GM23338 (cell line): ENCODE measurements at regions not wholly inside any gene's neighbourhood (a gene's known extent, or its start where the extent isn't known, plus 50 kb on each side); places are given as distances from the start of the nearest gene placed in this dataset.

ENCODE experiments used
- ATAC-seq: fragments of 200-7000 bp; cut with Tn5 transposase; 3 replicates; pipeline ENCODE4 v1.9.1; 2020
- DNase-seq: peaks from one replicate; pipeline ENCODE4 v3.0.0-alpha.2; 2015; ENCODE audit warnings: low spot score
- H2AFZ ChIP-seq: fragments of 200-600 bp; sonication (generic); 2 replicates; pipeline ENCODE4 v1.8.0; 2016; ENCODE audit warnings: antibody characterized with exemption, mild to moderate bottlenecking, moderate library complexity
- H3F3A ChIP-seq: fragments of 200-600 bp; sonication (generic); replicated peaks from 2 replicates; pipeline ENCODE4 v1.8.0; 2017; ENCODE audit warnings: antibody characterized with exemption, mixed run types, low read depth
- H3K27ac ChIP-seq: fragments of 200-600 bp; sonication (generic); 2 replicates; pipeline ENCODE4 v1.6.1; 2016; ENCODE audit warnings: low read depth
- H3K27me3 ChIP-seq: fragments of 200-600 bp; sonication (generic); 2 replicates; pipeline ENCODE4 v1.8.0; 2016; ENCODE audit warnings: mild to moderate bottlenecking, mixed run types, moderate library complexity; ENCODE audit not compliant: insufficient read depth
- H3K36me3 ChIP-seq: fragments of 200-600 bp; sonication (generic); 2 replicates; pipeline ENCODE4 v1.8.0; 2016; ENCODE audit warnings: mild to moderate bottlenecking; ENCODE audit not compliant: insufficient read depth
- H3K4me1 ChIP-seq: fragments of 200-600 bp; sonication (generic); 2 replicates; pipeline ENCODE4 v1.8.0; 2016; ENCODE audit warnings: mild to moderate bottlenecking, moderate library complexity; ENCODE audit not compliant: insufficient read depth
- H3K4me2 ChIP-seq: fragments of 200-600 bp; sonication (generic); 2 replicates; pipeline ENCODE4 v1.7.1; 2017; ENCODE audit warnings: mixed run types
- H3K4me3 ChIP-seq: fragments of 200-600 bp; sonication (generic); 2 replicates; pipeline ENCODE4 v1.6.1; 2016; ENCODE audit warnings: mixed run types
- H3K79me2 ChIP-seq: fragments of 200-600 bp; sonication (generic); replicated peaks from 2 replicates; pipeline ENCODE4 v1.8.0; 2017; ENCODE audit warnings: mild to moderate bottlenecking; ENCODE audit not compliant: insufficient read depth
- H3K9me2 ChIP-seq: fragments of 200-600 bp; sonication (generic); 2 replicates; pipeline ENCODE4 v1.8.0; 2017; ENCODE audit not compliant: insufficient read depth
- H4K20me1 ChIP-seq: fragments of 200-600 bp; sonication (generic); replicated peaks from 2 replicates; pipeline ENCODE4 v1.8.0; 2017; ENCODE audit warnings: mild to moderate bottlenecking; ENCODE audit not compliant: insufficient read depth
- H3K27ac Mint-ChIP-seq: 2 replicates; pipeline ENCODE4 v1.8.0; 2020; ENCODE audit warnings: inconsistent platforms, mild to moderate bottlenecking, moderate library complexity, mixed read lengths
- H3K27me3 Mint-ChIP-seq: 3 replicates; pipeline ENCODE4 v1.8.0; 2022; ENCODE audit warnings: low read depth, mild to moderate bottlenecking, moderate library complexity, mixed read lengths, inconsistent platforms; ENCODE audit not compliant: insufficient read depth, poor library complexity
- H3K36me3 Mint-ChIP-seq: 3 replicates; pipeline ENCODE4 v1.8.0; 2021; ENCODE audit warnings: low read depth, mild to moderate bottlenecking, inconsistent platforms, moderate library complexity, mixed read lengths
- H3K4me1 Mint-ChIP-seq: 3 replicates; pipeline ENCODE4 v1.8.0; 2020; ENCODE audit warnings: mild to moderate bottlenecking, inconsistent platforms, mixed read lengths
- H3K4me3 Mint-ChIP-seq: 3 replicates; pipeline ENCODE4 v1.8.0; 2021; ENCODE audit warnings: moderate library complexity, mild to moderate bottlenecking, inconsistent platforms, mixed read lengths
- H3K9me3 Mint-ChIP-seq: 3 replicates; pipeline ENCODE4 v1.8.0; 2020; ENCODE audit warnings: moderate library complexity, mild to moderate bottlenecking, inconsistent platforms, mixed read lengths
- CREB1 ChIP-seq: fragments of 250-450 bp; sonication (Bioruptor Pico); IDR thresholded peaks from 2 replicates; pipeline ENCODE4 v1.5.0; 2020; ENCODE audit warnings: low read depth, mild to moderate bottlenecking, moderate library complexity
- ETS1 ChIP-seq: IDR thresholded peaks from 2 replicates; pipeline ENCODE4 v1.6.1; 2016; ENCODE audit warnings: antibody characterized with exemption
- EZH2 ChIP-seq: fragments of 200-600 bp; sonication (generic); IDR thresholded peaks from one replicate; pipeline ENCODE4 v1.8.0; 2017; ENCODE audit warnings: antibody characterized with exemption, mild to moderate bottlenecking, low read depth; ENCODE audit not compliant: unreplicated experiment
- JUNB ChIP-seq: IDR thresholded peaks from one replicate; pipeline ENCODE4 v1.6.1; 2016; ENCODE audit warnings: antibody characterized with exemption; ENCODE audit not compliant: unreplicated experiment
- NANOG ChIP-seq: IDR thresholded peaks from 2 replicates; pipeline ENCODE4 v1.6.1; 2016; ENCODE audit warnings: antibody characterized with exemption, borderline replicate concordance
- POLR2AphosphoS5 ChIP-seq: IDR thresholded peaks from 2 replicates; pipeline ENCODE4 v1.6.1; 2016; ENCODE audit warnings: antibody characterized with exemption, low read depth
- REST ChIP-seq: IDR thresholded peaks from one replicate; pipeline ENCODE4 v1.6.1; 2018; ENCODE audit warnings: antibody characterized with exemption; ENCODE audit not compliant: unreplicated experiment
- STAT1 ChIP-seq: IDR thresholded peaks from one replicate; pipeline ENCODE4 v1.6.1; 2016; ENCODE audit warnings: antibody characterized with exemption; ENCODE audit not compliant: unreplicated experiment
- ZNF114 ChIP-seq: fragments of 250-450 bp; sonication (Bioruptor Pico); IDR thresholded peaks from 2 replicates; pipeline ENCODE4 v1.5.0; 2020; ENCODE audit warnings: mild to moderate bottlenecking, moderate library complexity
- ZNF462 ChIP-seq: fragments of 250-450 bp; sonication (Bioruptor Pico); IDR thresholded peaks from 2 replicates; pipeline ENCODE4 v1.5.0; 2020; ENCODE audit warnings: mild to moderate bottlenecking, moderate library complexity

GRCh38 chr9:78763424-78763823 lies 466.5 kb downstream of the PSAT1 start:
- no peak overlapping the region for H3K4me3 Mint-ChIP-seq
- TF ChIP-seq POLR2AphosphoS5, result no peak
- TF ChIP-seq REST, result no peak
- no peak for TF ChIP-seq ETS1
- no peak for TF ChIP-seq ZNF114 (CRISPR knock-in tag)
- TF ChIP-seq NANOG, result no peak
- TF ChIP-seq ZNF462 (CRISPR knock-in tag), result no peak
- no peak for TF ChIP-seq JUNB
- TF ChIP-seq EZH2, result no peak
- TF ChIP-seq STAT1, result no peak
- TF ChIP-seq CREB1 (CRISPR knock-in tag), result no peak

More at GRCh38 chr9:78763424-78763823, 466.5 kb downstream of the PSAT1 start:
- H3F3A ChIP-seq, result no peaks in the 10 kb centered on the region
- no peaks in the 10 kb centered on the region for H3K36me3 ChIP-seq
- H3K36me3 Mint-ChIP-seq, result no peaks in the 10 kb centered on the region
- no peaks in the 10 kb centered on the region for H3K27me3 Mint-ChIP-seq
- H3K4me1 ChIP-seq, result peaks cover 7% of the 10 kb centered on the region; the same call in 1 of the 2 replicates
- no peak for ATAC-seq
- H3K4me3 ChIP-seq, result no peak overlapping the region
- H3K79me2 ChIP-seq, result no peaks in the 10 kb centered on the region
- H2AFZ ChIP-seq, result no peak overlapping the region
- H3K4me1 Mint-ChIP-seq, result peaks cover 7% of the 10 kb centered on the region; the same call in 2 of the 3 replicates
- H4K20me1 ChIP-seq, result no peaks in the 10 kb centered on the region
- no peak for DNase-seq
- no peak overlapping the region for H3K27ac ChIP-seq
- no peaks in the 10 kb centered on the region for H3K9me2 ChIP-seq
- H3K27ac Mint-ChIP-seq, result no peak overlapping the region
- no peaks in the 10 kb centered on the region for H3K27me3 ChIP-seq
- no peaks in the 10 kb centered on the region for H3K9me3 Mint-ChIP-seq
- no peak overlapping the region for H3K4me2 ChIP-seq
